GM12874 (cell line): ENCODE measurements at regions not wholly inside any gene's neighbourhood (a gene's known extent, or its start where the extent isn't known, plus 50 kb on each side); places are given as distances from the start of the nearest gene placed in this dataset.

Source experiments
- TF ChIP-seq, protein P1 (sequence below): IDR thresholded peaks from 2 replicates; pipeline ENCODE4 v1.5.1; 2011; ENCODE audit warnings: low read depth, mild to moderate bottlenecking, control low read depth, low read length, moderate library complexity; ENCODE audit not compliant: insufficient read depth

DNA sequence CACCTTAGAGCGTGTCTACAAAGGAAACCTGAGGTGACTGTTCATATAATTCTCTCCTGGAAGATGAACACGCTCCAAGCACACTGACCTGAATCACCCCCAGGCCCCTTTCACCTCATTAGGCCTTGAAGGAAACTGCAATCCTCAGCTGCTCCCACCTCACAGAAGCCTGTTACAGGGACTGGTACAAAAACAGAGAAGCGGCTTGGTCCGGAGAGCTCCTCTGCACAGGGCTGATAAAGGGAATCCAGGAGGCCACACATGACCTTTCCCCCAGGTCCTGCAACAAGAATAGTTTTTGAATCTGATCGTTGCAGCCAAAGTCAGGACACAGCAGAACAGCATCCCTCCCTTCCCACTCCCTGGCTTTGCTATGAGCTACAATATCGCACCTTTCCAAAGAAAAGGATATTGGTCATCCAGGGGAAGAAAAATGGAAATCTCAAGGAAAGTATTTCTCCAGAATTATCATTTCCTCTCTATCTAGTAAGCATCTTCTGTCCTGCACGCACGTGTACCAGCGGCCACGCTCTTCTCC, 666.7 kb downstream of the UQCRFS1 start:
- TF ChIP-seq, protein P1, sequence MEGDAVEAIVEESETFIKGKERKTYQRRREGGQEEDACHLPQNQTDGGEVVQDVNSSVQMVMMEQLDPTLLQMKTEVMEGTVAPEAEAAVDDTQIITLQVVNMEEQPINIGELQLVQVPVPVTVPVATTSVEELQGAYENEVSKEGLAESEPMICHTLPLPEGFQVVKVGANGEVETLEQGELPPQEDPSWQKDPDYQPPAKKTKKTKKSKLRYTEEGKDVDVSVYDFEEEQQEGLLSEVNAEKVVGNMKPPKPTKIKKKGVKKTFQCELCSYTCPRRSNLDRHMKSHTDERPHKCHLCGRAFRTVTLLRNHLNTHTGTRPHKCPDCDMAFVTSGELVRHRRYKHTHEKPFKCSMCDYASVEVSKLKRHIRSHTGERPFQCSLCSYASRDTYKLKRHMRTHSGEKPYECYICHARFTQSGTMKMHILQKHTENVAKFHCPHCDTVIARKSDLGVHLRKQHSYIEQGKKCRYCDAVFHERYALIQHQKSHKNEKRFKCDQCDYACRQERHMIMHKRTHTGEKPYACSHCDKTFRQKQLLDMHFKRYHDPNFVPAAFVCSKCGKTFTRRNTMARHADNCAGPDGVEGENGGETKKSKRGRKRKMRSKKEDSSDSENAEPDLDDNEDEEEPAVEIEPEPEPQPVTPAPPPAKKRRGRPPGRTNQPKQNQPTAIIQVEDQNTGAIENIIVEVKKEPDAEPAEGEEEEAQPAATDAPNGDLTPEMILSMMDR, result no peak

DNA sequence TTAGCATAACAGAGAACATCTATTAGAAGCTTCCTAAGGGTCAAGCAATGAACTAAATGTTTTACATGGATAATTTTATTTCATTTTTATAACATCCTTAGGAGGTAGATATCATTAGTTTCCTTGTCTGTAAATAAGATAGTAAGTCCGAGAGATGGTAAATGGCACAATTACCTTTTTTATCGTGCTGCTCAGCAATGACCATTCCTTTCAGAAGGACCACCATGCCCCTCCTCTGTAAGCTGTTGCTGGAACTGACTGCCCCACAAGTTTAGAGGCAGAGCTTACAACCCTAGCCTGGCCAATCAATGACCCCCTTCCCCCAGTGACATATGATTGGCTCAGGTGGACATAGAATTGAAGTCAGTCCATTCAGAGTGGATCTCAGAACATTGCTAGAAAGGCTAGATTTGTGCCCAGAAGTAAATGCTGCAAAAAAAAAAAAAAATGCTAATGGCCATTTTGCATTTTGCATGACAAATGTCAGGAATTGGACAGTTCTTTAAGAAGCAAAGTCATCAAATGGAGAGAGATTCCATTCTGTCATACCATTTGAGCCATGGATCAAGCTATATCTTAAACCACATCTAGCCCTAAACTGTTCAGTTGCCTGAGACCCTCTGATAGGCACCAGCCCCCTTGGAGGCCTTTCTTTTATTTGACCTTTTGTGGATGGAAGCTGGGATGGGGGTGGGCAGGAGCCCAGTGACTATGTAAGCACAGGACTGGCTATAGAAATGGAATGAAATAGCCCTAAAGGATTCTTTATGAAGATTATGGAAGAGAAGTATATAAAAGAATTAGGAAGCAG, 668.3 kb downstream of the UQCRFS1 start:
- TF ChIP-seq, protein P1, result no peak

DNA sequence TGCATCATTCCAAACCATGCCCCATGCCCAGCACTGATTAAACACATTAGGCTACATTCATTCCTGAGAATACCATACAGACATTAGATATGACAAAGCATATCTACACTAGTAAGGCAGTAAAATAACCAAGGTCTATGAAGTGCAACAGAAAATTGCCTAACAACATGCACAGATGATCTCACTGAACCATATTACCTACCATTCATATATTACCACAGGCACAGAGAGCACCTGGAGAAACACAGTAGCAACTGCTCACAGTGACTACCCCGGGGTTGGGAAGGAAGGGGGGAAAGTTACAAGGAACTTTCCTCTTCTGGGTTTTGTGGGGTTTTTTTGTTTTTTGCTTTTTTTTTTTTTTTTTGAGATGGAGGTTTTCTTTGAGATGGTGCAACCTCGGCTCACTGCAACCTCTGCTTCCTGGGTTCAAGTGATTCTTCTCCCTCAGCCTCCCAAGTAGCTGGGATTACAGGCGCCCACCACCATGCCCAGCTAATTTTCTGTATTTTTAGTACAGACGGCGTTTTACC, 669.6 kb downstream of the UQCRFS1 start:
- TF ChIP-seq, protein P1, result no peak

DNA sequence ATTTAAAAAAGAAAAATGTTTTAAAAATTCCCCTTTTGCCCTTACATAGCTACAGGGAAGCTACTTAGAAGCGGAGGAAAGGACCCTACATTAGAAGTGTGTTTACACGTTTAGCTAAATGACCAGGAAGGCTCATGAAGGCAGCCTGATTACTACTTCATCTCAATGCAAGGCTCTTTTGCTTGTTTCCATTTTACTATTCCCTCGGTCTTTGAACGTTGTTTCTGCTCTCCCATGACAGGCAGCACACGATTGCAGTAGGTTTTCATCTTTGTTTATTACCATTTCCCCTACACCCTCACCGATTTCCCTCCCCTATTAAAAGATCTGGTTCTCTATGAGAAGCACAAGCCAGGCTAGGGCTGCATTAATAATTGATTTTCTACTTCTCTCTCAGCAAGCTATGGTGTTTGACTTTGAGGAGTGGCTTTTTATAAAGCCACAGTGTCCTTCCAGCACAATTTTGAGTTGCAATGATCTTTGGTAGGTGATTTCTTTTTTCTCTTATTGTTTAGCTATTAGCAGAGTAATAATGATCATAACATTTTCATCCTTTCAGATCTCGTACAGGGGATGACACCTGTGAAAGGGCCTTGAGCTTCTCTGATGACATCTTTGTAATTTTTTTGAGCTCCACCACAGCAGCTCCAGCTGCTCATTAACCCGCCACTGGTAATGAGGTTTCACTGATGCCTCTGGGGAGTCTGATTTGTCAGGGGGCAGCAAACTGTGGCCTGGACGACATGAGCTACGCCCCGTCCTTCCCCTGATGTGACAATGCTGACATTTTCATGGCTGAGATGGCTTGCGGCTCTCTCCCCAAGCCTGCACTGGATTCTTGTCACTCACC, 670.3 kb downstream of the UQCRFS1 start:
- TF ChIP-seq, protein P1, result no peak

DNA sequence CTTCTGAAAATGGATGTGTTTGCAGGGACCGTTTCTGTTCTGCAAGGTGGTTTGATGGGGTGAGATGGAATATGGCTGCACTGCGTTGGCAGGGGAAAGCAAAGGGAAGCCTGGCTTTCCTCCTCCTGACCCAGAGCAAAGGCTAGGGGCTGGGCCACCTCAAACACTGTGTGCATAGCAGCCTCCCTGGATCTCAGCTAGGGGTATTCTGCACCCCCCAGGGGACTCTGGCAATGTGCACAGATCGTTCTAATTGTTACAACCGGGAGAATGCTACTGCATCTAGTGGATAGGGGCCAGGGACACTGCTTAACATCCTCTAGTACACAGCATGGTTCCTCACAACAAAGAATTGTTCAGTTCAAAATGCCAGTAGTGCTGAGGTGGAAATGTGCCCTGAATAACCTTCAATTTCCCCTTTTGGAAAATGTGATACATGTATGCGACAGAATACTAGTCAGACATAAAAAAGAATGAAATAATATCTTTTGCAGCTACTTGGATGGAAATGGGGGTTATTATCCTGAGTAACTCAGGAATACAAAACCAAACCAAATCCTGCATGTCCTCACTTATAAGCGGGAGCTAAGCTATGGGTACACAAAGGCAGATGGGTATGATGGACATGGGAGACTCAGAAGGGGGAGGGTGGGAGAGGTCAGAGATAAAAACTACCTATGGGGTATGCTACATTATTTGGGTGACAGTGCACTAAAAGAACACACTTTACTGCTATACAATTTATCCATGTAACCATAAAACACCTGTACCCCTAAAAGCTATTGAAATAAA, 671.2 kb downstream of the UQCRFS1 start:
- TF ChIP-seq, protein P1, result no peak

DNA sequence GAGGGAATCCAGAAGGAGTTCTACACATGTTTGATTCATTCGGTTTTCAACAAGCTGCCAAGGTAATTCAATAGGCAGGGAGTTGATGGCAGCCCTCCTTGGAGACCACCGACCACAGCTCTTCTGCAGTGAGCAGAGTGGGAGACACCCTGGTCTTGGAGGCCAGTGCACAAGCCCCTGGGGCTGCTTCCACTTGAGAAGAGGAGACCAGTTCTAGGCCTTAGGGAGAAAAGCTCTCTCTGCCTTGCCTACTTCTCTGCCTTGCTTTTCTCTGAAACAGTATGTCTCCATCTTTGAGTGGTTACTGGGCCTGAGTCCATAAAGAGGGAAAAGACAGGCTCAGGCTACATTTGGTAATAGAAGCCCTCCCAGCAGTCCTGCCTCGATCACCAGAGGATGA, 671.9 kb downstream of the UQCRFS1 start:
- TF ChIP-seq, protein P1, result no peak

DNA sequence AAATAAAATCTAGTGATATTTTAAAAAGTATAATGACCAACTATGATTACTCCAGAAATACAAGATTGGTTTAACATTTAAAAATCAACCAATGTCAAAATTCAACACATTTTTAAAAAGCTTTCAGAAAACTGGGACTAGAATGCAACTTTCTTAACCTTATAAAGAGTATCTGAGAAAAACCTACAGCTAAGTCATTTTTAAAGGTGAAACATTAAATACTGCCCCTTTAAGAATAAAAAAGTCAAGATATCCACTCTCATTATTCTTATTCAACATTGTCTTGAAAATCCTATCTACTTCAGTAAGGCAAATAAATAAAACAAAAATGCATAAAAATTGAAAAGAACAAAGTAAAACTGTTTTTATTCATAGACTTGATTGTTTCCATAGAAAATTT, 673.2 kb downstream of the UQCRFS1 start:
- TF ChIP-seq, protein P1, result no peak
